Dermis microvascular lymphatic vessel endothelial cell (primary cell): ENCODE measurements at regions not wholly inside any gene's neighbourhood (a gene's known extent, or its start where the extent isn't known, plus 50 kb on each side); places are given as distances from the start of the nearest gene placed in this dataset.
"Not testable (repeated sequence)": the region's sequence is repeated elsewhere in the genome, so short reads cannot be mapped to it uniquely, and the experiment has no call there.

Experiments used
- DNase-seq, 2 donors: peaks; one replicate each; pipeline versions ENCODE4 v3.0.0 to v3.0.0-alpha.2; 2010; ENCODE audit warnings: low read depth in 2 of 2

GRCh38 chr1:93773049-93773838 lies 91.6 kb upstream of the BCAR3 start:
- DNase-seq: no peak

GRCh38 chr1:93771843-93772242 lies 90.2 kb upstream of the BCAR3 start:
- no peak for DNase-seq

GRCh38 chr1:93770640-93771039 lies 89.0 kb upstream of the BCAR3 start:
- peak in 1 of 2 donors; percentile 17 for DNase-seq

GRCh38 chr1:93769777-93770176 lies 88.1 kb upstream of the BCAR3 start:
- no peak for DNase-seq

- DNase-seq: no peak
These were observed 86.8 kb upstream of the BCAR3 start for GRCh38 chr1:93768380-93768863.

GRCh38 chr1:93766451-93766850 lies 84.8 kb upstream of the BCAR3 start:
- DNase-seq: no peak

GRCh38 chr1:93765099-93765498 lies 83.5 kb upstream of the BCAR3 start:
- DNase-seq: no peak

GRCh38 chr1:93764366-93764750 lies 82.7 kb upstream of the BCAR3 start:
- no peak for DNase-seq

- no peak for DNase-seq
These were observed 82.2 kb upstream of the BCAR3 start for GRCh38 chr1:93763704-93764365.

- peak; percentile 84 to 96 for DNase-seq
These were observed 77.3 kb upstream of the BCAR3 start for GRCh38 chr1:93758842-93759515.

- DNase-seq: no peak
These were observed 75.8 kb upstream of the BCAR3 start for GRCh38 chr1:93757256-93758036.

- DNase-seq: no peak
These were observed 75.0 kb upstream of the BCAR3 start for GRCh38 chr1:93756657-93757056.

- DNase-seq: not testable (repeated sequence)
These were observed 73.6 kb upstream of the BCAR3 start for GRCh38 chr1:93755251-93755715.

- peak; percentile 72 to 76 for DNase-seq
These were observed 72.4 kb upstream of the BCAR3 start for GRCh38 chr1:93753791-93754763.

- DNase-seq: no peak
These were observed 70.0 kb upstream of the BCAR3 start for GRCh38 chr1:93751377-93752250.

- DNase-seq: peak in 1 of 2 donors; percentile 58
These were observed 69.3 kb upstream of the BCAR3 start for GRCh38 chr1:93750955-93751354.

- DNase-seq: peak in 1 of 2 donors; percentile 7
These were observed 68.3 kb upstream of the BCAR3 start for GRCh38 chr1:93749894-93750301.

- no peak for DNase-seq
These were observed 67.8 kb upstream of the BCAR3 start for GRCh38 chr1:93749487-93749886.
